Osteoblast (primary cell): ENCODE measurements at regions not wholly inside any gene's neighbourhood (a gene's known extent, or its start where the extent isn't known, plus 50 kb on each side); places are given as distances from the start of the nearest gene placed in this dataset.
"Not testable (repeated sequence)": the region's sequence is repeated elsewhere in the genome, so short reads cannot be mapped to it uniquely, and the experiment has no call there.

ENCODE experiments used
- DNase-seq: peaks from one replicate; pipeline ENCODE4 v3.0.0; 2011; ENCODE audit warnings: low spot score, mixed read lengths; ENCODE audit not compliant: insufficient read length; ENCODE audit errors: missing footprints
- H2AFZ ChIP-seq: 2 replicates; pipeline ENCODE4 v1.6.0; 2011; ENCODE audit warnings: mild to moderate bottlenecking, low read length
- H3K27ac ChIP-seq: 2 replicates; pipeline ENCODE4 v1.5.1; 2011; ENCODE audit warnings: mild to moderate bottlenecking, low read depth, low read length, moderate library complexity
- H3K27me3 ChIP-seq: 2 replicates; pipeline ENCODE4 v1.6.0; 2012; ENCODE audit warnings: mild to moderate bottlenecking, control low read depth, inconsistent platforms, low read length, moderate library complexity; ENCODE audit not compliant: insufficient read depth
- H3K36me3 ChIP-seq: 2 replicates; pipeline ENCODE4 v1.5.1; 2011; ENCODE audit warnings: mild to moderate bottlenecking, low read length, control low read depth, moderate library complexity; ENCODE audit not compliant: insufficient read depth
- H3K4me1 ChIP-seq: 2 replicates; pipeline ENCODE4 v1.5.1; 2011; ENCODE audit warnings: mild to moderate bottlenecking, low read length, control low read depth, moderate library complexity; ENCODE audit not compliant: insufficient read depth
- H3K4me2 ChIP-seq: 2 replicates; pipeline ENCODE4 v1.6.0; 2011; ENCODE audit warnings: mild to moderate bottlenecking, low read length; ENCODE audit not compliant: insufficient read depth
- H3K4me3 ChIP-seq: fragments of 200-600 bp; sonication (generic); 3 replicates; pipeline ENCODE4 v1.5.1; 2012; ENCODE audit warnings: mild to moderate bottlenecking, low read length, inconsistent platforms; ENCODE audit not compliant: insufficient read depth
- H3K79me2 ChIP-seq: 2 replicates; pipeline ENCODE4 v1.6.0; 2012; ENCODE audit warnings: mild to moderate bottlenecking, low read length, control low read depth, inconsistent platforms; ENCODE audit not compliant: insufficient read depth
- H3K9me3 ChIP-seq: 2 replicates; pipeline ENCODE4 v1.5.1; 2011; ENCODE audit warnings: low read depth, low read length, control low read depth
- H4K20me1 ChIP-seq: 2 replicates; pipeline ENCODE4 v1.6.0; 2012; ENCODE audit warnings: mild to moderate bottlenecking, low read length, control low read depth; ENCODE audit not compliant: insufficient read depth
- TF ChIP-seq, protein P1 (sequence below): IDR thresholded peaks from 2 replicates; pipeline ENCODE4 v1.5.1; 2011; ENCODE audit warnings: mild to moderate bottlenecking, low read depth, low read length, moderate library complexity; ENCODE audit errors: extremely low read depth

DNA sequence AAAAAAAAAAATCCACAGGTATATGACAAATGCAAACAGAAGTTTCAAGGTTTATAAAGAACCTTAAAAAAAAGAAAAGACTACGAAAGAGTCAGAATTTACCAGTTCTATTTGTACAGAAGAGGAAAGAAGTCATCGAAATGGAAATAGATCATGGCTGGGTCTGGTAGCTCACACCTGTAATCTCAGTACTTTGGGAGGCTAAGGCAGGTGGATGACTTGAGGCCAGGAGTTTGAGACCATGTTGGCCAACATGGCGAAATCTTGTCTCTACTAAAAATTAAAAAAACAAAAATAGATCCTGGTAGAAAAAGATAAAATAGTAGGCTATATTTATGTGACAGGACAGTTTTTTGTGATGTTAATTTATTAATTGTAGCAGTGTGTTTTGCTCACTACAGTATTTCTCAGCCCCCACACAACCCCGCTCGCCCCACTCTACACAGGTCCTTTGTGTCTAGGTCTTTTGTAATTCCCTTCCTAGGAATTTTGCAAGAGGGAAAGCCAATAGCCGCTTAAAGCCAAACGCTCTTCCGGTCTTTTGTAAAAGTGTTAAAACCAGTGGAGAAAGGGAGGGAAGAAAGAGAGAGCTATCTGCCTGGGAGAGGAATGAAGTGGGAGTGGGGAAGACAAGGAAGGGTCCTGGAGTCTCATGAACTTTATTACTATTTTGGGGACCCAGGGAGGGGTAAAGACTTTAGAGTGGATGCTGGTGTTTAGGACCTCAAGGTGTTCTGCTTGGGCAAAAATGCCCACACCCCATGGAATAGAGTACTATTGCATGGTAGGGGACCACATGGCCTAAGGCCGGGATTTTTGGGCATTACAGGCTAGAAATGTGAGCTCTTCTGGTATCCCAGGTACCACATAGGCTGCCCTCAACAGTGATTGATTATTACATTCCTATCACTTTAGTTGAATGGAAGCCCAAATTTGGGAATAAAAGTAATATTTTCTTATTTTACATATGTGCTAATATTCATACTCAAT lies 59.4 kb upstream of the XPO1 start:
- H3K4me3 ChIP-seq = no peak overlapping the region
- no peak overlapping the region for H2AFZ ChIP-seq

DNA sequence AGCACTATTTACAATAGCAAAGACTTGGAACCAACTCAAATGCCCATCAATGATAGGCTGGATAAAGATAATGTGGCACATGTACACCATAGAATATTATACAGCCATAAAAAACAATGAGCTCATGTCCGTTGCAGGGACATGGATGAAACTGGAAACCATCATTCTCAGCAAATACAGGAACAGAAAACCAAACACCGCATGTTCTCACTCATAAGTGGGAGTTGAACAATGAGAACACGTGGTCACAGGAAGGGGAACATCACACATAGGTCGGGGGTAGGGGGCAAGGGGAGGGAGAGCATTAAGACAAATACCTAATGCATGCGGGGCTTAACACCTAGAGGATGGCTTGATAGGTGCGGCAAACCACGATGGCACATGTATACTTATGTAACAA lies 56.0 kb upstream of the XPO1 start:
- not testable (repeated sequence) for H3K4me1 ChIP-seq, H3K4me3 ChIP-seq, H3K27me3 ChIP-seq, H2AFZ ChIP-seq, H3K36me3 ChIP-seq, H3K4me2 ChIP-seq, H3K9me3 ChIP-seq, H3K79me2 ChIP-seq, H3K27ac ChIP-seq, H4K20me1 ChIP-seq, DNase-seq

More for the DNA sequence above, 59.4 kb upstream of the XPO1 start:
- no peak overlapping the region for H3K27ac ChIP-seq
- no peaks in the 10 kb centered on the region for H3K79me2 ChIP-seq
- H4K20me1 ChIP-seq = no peaks in the 10 kb centered on the region
- no peaks in the 10 kb centered on the region for H3K36me3 ChIP-seq
- H3K4me1 ChIP-seq = no peaks in the 10 kb centered on the region
- DNase-seq = no peak
- H3K27me3 ChIP-seq = no peaks in the 10 kb centered on the region
- no peak overlapping the region for H3K4me2 ChIP-seq
- H3K9me3 ChIP-seq = no peaks in the 10 kb centered on the region
- TF ChIP-seq, protein P1, sequence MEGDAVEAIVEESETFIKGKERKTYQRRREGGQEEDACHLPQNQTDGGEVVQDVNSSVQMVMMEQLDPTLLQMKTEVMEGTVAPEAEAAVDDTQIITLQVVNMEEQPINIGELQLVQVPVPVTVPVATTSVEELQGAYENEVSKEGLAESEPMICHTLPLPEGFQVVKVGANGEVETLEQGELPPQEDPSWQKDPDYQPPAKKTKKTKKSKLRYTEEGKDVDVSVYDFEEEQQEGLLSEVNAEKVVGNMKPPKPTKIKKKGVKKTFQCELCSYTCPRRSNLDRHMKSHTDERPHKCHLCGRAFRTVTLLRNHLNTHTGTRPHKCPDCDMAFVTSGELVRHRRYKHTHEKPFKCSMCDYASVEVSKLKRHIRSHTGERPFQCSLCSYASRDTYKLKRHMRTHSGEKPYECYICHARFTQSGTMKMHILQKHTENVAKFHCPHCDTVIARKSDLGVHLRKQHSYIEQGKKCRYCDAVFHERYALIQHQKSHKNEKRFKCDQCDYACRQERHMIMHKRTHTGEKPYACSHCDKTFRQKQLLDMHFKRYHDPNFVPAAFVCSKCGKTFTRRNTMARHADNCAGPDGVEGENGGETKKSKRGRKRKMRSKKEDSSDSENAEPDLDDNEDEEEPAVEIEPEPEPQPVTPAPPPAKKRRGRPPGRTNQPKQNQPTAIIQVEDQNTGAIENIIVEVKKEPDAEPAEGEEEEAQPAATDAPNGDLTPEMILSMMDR = no peak

DNA sequence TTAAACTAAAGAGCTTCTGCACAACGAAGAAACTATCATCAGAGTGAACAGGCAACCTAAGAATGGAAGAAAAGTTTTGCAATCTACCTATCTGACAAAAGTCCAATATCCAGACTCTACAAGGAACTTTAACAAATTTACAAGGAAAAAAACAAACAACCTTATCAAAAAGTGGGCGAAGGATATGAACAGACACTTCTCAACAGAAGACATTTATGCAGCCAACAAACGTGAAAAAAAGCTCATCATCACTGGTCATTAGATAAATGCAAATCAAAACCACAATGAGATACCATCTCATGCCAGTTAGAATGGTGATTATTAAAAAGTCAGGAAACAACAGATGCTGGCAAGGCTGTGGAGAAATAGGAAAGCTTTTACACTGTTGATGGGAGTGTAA lies 55.5 kb upstream of the XPO1 start:
- H3K27ac ChIP-seq, H3K4me1 ChIP-seq, H4K20me1 ChIP-seq, H3K4me3 ChIP-seq, H3K79me2 ChIP-seq, H3K9me3 ChIP-seq, H3K27me3 ChIP-seq, H2AFZ ChIP-seq, DNase-seq, H3K4me2 ChIP-seq, H3K36me3 ChIP-seq: not testable (repeated sequence)

DNA sequence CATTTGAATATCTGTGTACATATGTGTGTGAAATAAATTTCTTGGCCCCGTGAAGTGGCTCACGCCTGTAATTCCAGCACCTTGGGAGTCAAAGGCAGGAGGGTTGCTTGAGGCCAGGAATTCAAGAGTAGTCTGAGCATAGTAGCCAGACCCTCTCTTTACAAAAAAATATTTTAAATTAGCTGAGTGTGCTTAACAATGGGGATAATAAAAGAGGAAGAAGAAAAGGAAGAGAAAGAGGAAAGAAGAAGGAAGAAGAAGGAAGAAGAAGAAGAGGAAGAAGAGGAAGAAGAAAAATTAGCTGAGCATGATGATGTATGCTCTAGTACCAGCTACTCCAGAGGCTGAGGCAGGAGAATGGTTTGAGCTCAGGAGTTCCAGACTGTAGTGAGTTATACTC lies 52.1 kb upstream of the XPO1 start:
- DNase-seq = no peak
- TF ChIP-seq, protein P1 = no peak
- no peaks in the 10 kb centered on the region for H3K9me3 ChIP-seq
- H3K79me2 ChIP-seq = no peaks in the 10 kb centered on the region
- no peak overlapping the region for H3K27ac ChIP-seq
- H3K36me3 ChIP-seq = no peaks in the 10 kb centered on the region
- H2AFZ ChIP-seq = no peak overlapping the region
- H3K27me3 ChIP-seq = no peaks in the 10 kb centered on the region
- no peaks in the 10 kb centered on the region for H4K20me1 ChIP-seq
- H3K4me3 ChIP-seq = no peak overlapping the region
- H3K4me1 ChIP-seq = no peaks in the 10 kb centered on the region
- no peak overlapping the region for H3K4me2 ChIP-seq

DNA sequence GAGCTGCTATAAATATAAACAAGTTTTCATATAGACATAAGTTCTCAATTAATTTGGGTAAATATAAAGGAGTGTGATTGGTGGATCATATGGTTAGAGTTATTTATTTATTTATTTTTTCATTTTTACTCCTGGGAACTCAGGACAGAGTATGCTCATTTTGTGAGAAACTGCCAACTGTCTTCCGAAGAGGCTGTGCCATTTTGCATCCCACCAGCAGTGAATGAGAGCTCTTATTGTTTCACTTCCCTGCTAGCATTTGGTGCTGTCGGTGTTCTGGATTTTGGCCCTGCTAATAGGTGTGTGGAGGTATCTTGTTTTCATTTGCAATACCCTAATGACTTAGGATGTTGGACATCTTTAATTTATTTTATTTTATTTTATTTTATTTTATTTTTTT lies 50.4 kb upstream of the XPO1 start:
- Histone ChIP-seq H3K4me1 (no peaks in the 10 kb centered on the region), H3K79me2 (no peaks in the 10 kb centered on the region), H3K4me2 (no peak overlapping the region), H3K27me3 (no peaks in the 10 kb centered on the region), H3K36me3 (no peaks in the 10 kb centered on the region), H4K20me1 (no peaks in the 10 kb centered on the region), H3K27ac (no peak overlapping the region), H3K4me3 (no peak overlapping the region), H3K9me3 (no peaks in the 10 kb centered on the region), H2AFZ (no peak overlapping the region)
- TF ChIP-seq, protein P1 = no peak
- no peak for DNase-seq
